ENCODE measurements at regions not wholly inside any gene's neighbourhood (a gene's known extent, or its start where the extent isn't known, plus 50 kb on each side); places are given as distances from the start of the nearest gene placed in this dataset.

DNA sequence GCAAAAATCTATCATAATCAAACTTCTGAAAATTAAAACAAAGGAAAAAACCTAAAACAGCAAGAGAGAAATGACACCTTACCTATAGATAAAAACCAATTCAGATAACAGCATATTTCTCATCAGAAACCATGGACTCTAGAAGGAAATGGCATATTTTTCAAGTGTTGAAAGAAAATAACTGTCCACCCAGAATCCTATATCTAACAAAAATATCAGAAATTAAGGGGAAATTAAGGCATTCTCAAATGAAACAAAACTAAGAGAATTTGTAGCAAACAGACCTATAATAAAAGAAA is 257.2 kb downstream of the ANAPC1 start:
- TF ChIP-seq, protein P1, sequence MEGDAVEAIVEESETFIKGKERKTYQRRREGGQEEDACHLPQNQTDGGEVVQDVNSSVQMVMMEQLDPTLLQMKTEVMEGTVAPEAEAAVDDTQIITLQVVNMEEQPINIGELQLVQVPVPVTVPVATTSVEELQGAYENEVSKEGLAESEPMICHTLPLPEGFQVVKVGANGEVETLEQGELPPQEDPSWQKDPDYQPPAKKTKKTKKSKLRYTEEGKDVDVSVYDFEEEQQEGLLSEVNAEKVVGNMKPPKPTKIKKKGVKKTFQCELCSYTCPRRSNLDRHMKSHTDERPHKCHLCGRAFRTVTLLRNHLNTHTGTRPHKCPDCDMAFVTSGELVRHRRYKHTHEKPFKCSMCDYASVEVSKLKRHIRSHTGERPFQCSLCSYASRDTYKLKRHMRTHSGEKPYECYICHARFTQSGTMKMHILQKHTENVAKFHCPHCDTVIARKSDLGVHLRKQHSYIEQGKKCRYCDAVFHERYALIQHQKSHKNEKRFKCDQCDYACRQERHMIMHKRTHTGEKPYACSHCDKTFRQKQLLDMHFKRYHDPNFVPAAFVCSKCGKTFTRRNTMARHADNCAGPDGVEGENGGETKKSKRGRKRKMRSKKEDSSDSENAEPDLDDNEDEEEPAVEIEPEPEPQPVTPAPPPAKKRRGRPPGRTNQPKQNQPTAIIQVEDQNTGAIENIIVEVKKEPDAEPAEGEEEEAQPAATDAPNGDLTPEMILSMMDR (IDR thresholded peaks at IDR 0.05; ENCODE audit: poor library complexity), result no peak
- TF ChIP-seq EZH2phosphoT487 (IDR thresholded peaks at IDR 0.05; ENCODE audit: low read depth, severe bottlenecking, unreplicated experiment) (no peak), EZH2 (IDR thresholded peaks at IDR 0.05; ENCODE audit: borderline replicate concordance) (no peak)
- H3K27ac ChIP-seq, result no peak overlapping the region

GRCh38 chr2:111627256-111627655 is 256.7 kb downstream of the ANAPC1 start:
- no peaks in the 10 kb centered on the region for H4K20me1 ChIP-seq (ENCODE audit: insufficient read depth, poor library complexity, severe bottlenecking)
- no peak overlapping the region for H2AFZ ChIP-seq
- DNase-seq (ENCODE audit: low spot score), result no peak
- no peak for TF ChIP-seq EZH2 (IDR thresholded peaks at IDR 0.05; ENCODE audit: borderline replicate concordance)
- TF ChIP-seq, protein P1 (IDR thresholded peaks at IDR 0.05; ENCODE audit: poor library complexity), result no peak
- TF ChIP-seq EZH2phosphoT487 (IDR thresholded peaks at IDR 0.05; ENCODE audit: low read depth, severe bottlenecking, unreplicated experiment), result no peak
- no peaks in the 10 kb centered on the region for H3K9me2 ChIP-seq (replicated peaks; ENCODE audit: insufficient read depth)
- no peaks in the 10 kb centered on the region for H3K79me2 ChIP-seq
- no peaks in the 10 kb centered on the region for H3K9me3 ChIP-seq (ENCODE audit: low read depth)
- no peak overlapping the region for H3K4me3 ChIP-seq
- H3K4me1 ChIP-seq (ENCODE audit: insufficient read depth), result no peaks in the 10 kb centered on the region
- WGBS (ENCODE audit: low lambda C conversion rate, missing lambda C conversion rate), result 94% methylated on average over 5 of the region's 5 CpGs
- H3K27ac ChIP-seq, result no peak overlapping the region
- H3K27me3 ChIP-seq, result no peaks in the 10 kb centered on the region
- H3K36me3 ChIP-seq (replicated peaks; ENCODE audit: insufficient read depth, low read depth), result no peaks in the 10 kb centered on the region
- H3K4me2 ChIP-seq, result no peak overlapping the region

More for the DNA sequence above, 257.2 kb downstream of the ANAPC1 start:
- H3K36me3 ChIP-seq (replicated peaks; ENCODE audit: insufficient read depth, low read depth), result no peaks in the 10 kb centered on the region
- no peaks in the 10 kb centered on the region for H3K27me3 ChIP-seq
- no peak for DNase-seq (ENCODE audit: low spot score)
- no peaks in the 10 kb centered on the region for H3K9me3 ChIP-seq (ENCODE audit: low read depth)
- no peaks in the 10 kb centered on the region for H3K9me2 ChIP-seq (replicated peaks; ENCODE audit: insufficient read depth)
- no peaks in the 10 kb centered on the region for H3K79me2 ChIP-seq
- H2AFZ ChIP-seq, result no peak overlapping the region
- H4K20me1 ChIP-seq (ENCODE audit: insufficient read depth, poor library complexity, severe bottlenecking), result no peaks in the 10 kb centered on the region
- H3K4me2 ChIP-seq, result no peak overlapping the region
- H3K4me1 ChIP-seq (ENCODE audit: insufficient read depth), result no peaks in the 10 kb centered on the region
- no peak overlapping the region for H3K4me3 ChIP-seq

GRCh38 chr2:111628221-111628620 is 255.8 kb downstream of the ANAPC1 start:
- H3K79me2 ChIP-seq, result no peaks in the 10 kb centered on the region
- TF ChIP-seq, protein P1 (IDR thresholded peaks at IDR 0.05; ENCODE audit: poor library complexity), result no peak
- TF ChIP-seq EZH2phosphoT487 (IDR thresholded peaks at IDR 0.05; ENCODE audit: low read depth, severe bottlenecking, unreplicated experiment) (no peak), EZH2 (IDR thresholded peaks at IDR 0.05; ENCODE audit: borderline replicate concordance) (no peak)
- no peaks in the 10 kb centered on the region for H4K20me1 ChIP-seq (ENCODE audit: insufficient read depth, poor library complexity, severe bottlenecking)
- no peaks in the 10 kb centered on the region for H3K4me1 ChIP-seq (ENCODE audit: insufficient read depth)
- no peaks in the 10 kb centered on the region for H3K9me2 ChIP-seq (replicated peaks; ENCODE audit: insufficient read depth)
- no peak for DNase-seq (ENCODE audit: low spot score)
- H3K27me3 ChIP-seq, result no peaks in the 10 kb centered on the region
- H3K4me3 ChIP-seq, result no peak overlapping the region
- H3K9me3 ChIP-seq (ENCODE audit: low read depth), result no peaks in the 10 kb centered on the region
- H2AFZ ChIP-seq, result no peak overlapping the region
- H3K4me2 ChIP-seq, result no peak overlapping the region
- H3K27ac ChIP-seq, result no peak overlapping the region
- WGBS (ENCODE audit: low lambda C conversion rate, missing lambda C conversion rate), result 89% methylated on average over 1 of the region's 1 CpG
- no peaks in the 10 kb centered on the region for H3K36me3 ChIP-seq (replicated peaks; ENCODE audit: insufficient read depth, low read depth)

DNA sequence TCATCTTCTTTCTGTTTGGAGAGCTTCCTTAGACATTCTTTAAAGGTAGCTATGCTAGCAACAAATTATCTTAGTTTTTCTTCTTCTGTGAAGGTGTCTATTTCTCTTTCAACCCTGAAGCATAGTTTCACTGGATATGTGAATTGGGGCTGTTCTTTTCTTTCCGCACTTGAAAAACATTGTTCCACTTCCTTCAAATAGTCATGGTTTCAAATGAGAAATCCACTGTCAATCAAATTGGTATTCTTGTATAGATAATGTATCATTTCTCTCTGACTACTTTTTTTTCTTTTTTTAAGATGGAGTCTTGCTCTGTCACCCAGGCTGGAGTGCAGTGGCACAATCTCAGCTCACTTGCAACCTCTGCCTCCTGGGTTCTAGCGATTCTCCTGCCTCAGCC is 254.0 kb downstream of the ANAPC1 start:
- no peak overlapping the region for H3K4me2 ChIP-seq
- H3K79me2 ChIP-seq, result no peaks in the 10 kb centered on the region
- 93% methylated on average over 2 of the region's 2 CpGs for WGBS (ENCODE audit: low lambda C conversion rate, missing lambda C conversion rate)
- H3K36me3 ChIP-seq (replicated peaks; ENCODE audit: insufficient read depth, low read depth), result no peaks in the 10 kb centered on the region
- H3K4me3 ChIP-seq, result no peak overlapping the region
- no peaks in the 10 kb centered on the region for H3K4me1 ChIP-seq (ENCODE audit: insufficient read depth)
- DNase-seq (ENCODE audit: low spot score), result no peak
- no peaks in the 10 kb centered on the region for H4K20me1 ChIP-seq (ENCODE audit: insufficient read depth, poor library complexity, severe bottlenecking)
- H3K27ac ChIP-seq, result no peak overlapping the region
- no peaks in the 10 kb centered on the region for H3K9me2 ChIP-seq (replicated peaks; ENCODE audit: insufficient read depth)
- TF ChIP-seq EZH2 (IDR thresholded peaks at IDR 0.05; ENCODE audit: borderline replicate concordance) (no peak), EZH2phosphoT487 (IDR thresholded peaks at IDR 0.05; ENCODE audit: low read depth, severe bottlenecking, unreplicated experiment) (no peak)
- TF ChIP-seq, protein P1 (IDR thresholded peaks at IDR 0.05; ENCODE audit: poor library complexity), result no peak
- H3K9me3 ChIP-seq (ENCODE audit: low read depth), result no peaks in the 10 kb centered on the region
- no peaks in the 10 kb centered on the region for H3K27me3 ChIP-seq
- no peak overlapping the region for H2AFZ ChIP-seq
